ENCODE measurements at regions not wholly inside any gene's neighbourhood (a gene's known extent, or its start where the extent isn't known, plus 50 kb on each side); places are given as distances from the start of the nearest gene placed in this dataset.
A peak's percentile ranks its signal among the peaks of the same experiment; 100 is the strongest.

GRCh38 chr13:73419186-73419585 is 360.4 kb downstream of the KLF5 start:
- no peak overlapping the region for H3K4me3 ChIP-seq (ENCODE audit: low read depth, low read length)
- no peak for DNase-seq (ENCODE audit: low read depth)
- no peak for TF ChIP-seq CTCF (IDR thresholded peaks at IDR 0.05; ENCODE audit: insufficient read depth, low read depth, low read length, missing control alignments)

GRCh38 chr13:73417012-73417615 is 358.3 kb downstream of the KLF5 start:
- peak; percentile 15 for TF ChIP-seq CTCF (IDR thresholded peaks at IDR 0.05; ENCODE audit: insufficient read depth, low read depth, low read length, missing control alignments)
- H3K4me3 ChIP-seq (ENCODE audit: low read depth, low read length) = no peak overlapping the region
- DNase-seq (ENCODE audit: low read depth) = peak; percentile 31

- DNase-seq (ENCODE audit: low read depth) = no peak
Measured at GRCh38 chr13:73416093-73416492, 357.3 kb downstream of the KLF5 start.

GRCh38 chr13:73413656-73414055 is 354.9 kb downstream of the KLF5 start:
- TF ChIP-seq CTCF (IDR thresholded peaks at IDR 0.05; ENCODE audit: insufficient read depth, low read depth, low read length, missing control alignments) = no peak
- DNase-seq (ENCODE audit: low read depth) = no peak
- no peak overlapping the region for H3K4me3 ChIP-seq (ENCODE audit: low read depth, low read length)

More at GRCh38 chr13:73416093-73416492, 357.3 kb downstream of the KLF5 start:
- H3K4me3 ChIP-seq (ENCODE audit: low read depth, low read length) = no peak overlapping the region
- no peak for TF ChIP-seq CTCF (IDR thresholded peaks at IDR 0.05; ENCODE audit: insufficient read depth, low read depth, low read length, missing control alignments)

- no peak for TF ChIP-seq CTCF (IDR thresholded peaks at IDR 0.05; ENCODE audit: insufficient read depth, low read depth, low read length, missing control alignments)
- H3K4me3 ChIP-seq (ENCODE audit: low read depth, low read length) = no peak overlapping the region
- DNase-seq (ENCODE audit: low read depth) = no peak
Measured at GRCh38 chr13:73412933-73413332, 354.1 kb downstream of the KLF5 start.

- no peak for DNase-seq (ENCODE audit: low read depth)
- TF ChIP-seq CTCF (IDR thresholded peaks at IDR 0.05; ENCODE audit: insufficient read depth, low read depth, low read length, missing control alignments) = no peak
- H3K4me3 ChIP-seq (ENCODE audit: low read depth, low read length) = no peak overlapping the region
Measured at GRCh38 chr13:73411067-73411809, 352.4 kb downstream of the KLF5 start.

Data from GM12865 (cell line).